ENCODE measurements at regions not wholly inside any gene's neighbourhood (a gene's known extent, or its start where the extent isn't known, plus 50 kb on each side); places are given as distances from the start of the nearest gene placed in this dataset.
"Not testable (repeated sequence)": the region's sequence is repeated elsewhere in the genome, so short reads cannot be mapped to it uniquely, and the experiment has no call there.

DNA sequence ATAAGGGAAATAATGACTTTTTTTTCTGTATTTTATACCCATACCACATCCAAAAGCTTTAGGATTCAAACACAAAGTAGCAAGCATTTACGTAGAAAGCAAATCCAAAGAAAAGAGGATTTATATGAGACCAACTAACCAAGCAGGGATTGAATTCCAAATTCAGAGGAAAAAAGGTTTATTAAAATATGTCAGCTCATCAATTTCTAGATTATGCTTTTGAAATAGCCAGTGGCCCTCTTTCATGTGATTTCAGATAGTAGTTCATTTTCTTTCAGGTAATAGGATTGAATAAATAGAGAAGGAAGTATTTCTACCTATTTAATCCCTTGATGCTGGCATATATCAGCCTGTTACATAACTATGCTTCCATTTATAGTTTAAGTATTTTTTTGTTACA, 1392.7 kb downstream of the KHDRBS2 start:
- H3K18ac ChIP-seq (ENCODE audit: extremely low read depth, low read length); H2AK5ac ChIP-seq (ENCODE audit: low read depth, low read length); H3K23ac ChIP-seq (ENCODE audit: insufficient read length); H3K23me2 ChIP-seq (ENCODE audit: low read depth, low read length); H2BK120ac ChIP-seq (replicated peaks; ENCODE audit: low read depth, low read length); H3K36me3 ChIP-seq (ENCODE audit: control insufficient read depth in 2 of 4, insufficient read depth in 4 of 4, low read length in 3 of 4); H2BK20ac ChIP-seq (ENCODE audit: low read length); DNase-seq (ENCODE audit: low read depth in 1 of 2, low spot score in 2 of 2); H3K4me2 ChIP-seq (ENCODE audit: insufficient read depth in 1 of 2, low read depth in 2 of 2, low read length in 2 of 2); H3K27me3 ChIP-seq (replicated peaks in 1 of 4; ENCODE audit: control insufficient read depth in 3 of 4, extremely low read depth in 1 of 4, insufficient read depth in 3 of 4, low read length in 3 of 4); H2AFZ ChIP-seq (ENCODE audit: low read length); H2BK5ac ChIP-seq (ENCODE audit: low read depth, low read length); H3K9me3 ChIP-seq (ENCODE audit: insufficient read depth in 2 of 2, low read depth in 1 of 2, low read length in 1 of 2); FAIRE-seq; H4K91ac ChIP-seq (replicated peaks; ENCODE audit: insufficient read length, low read length); H3K4ac ChIP-seq (replicated peaks; ENCODE audit: insufficient read length, low read depth, low read length); H3K56ac ChIP-seq (replicated peaks; ENCODE audit: insufficient read length, low read depth, low read length); H3K4me1 ChIP-seq (replicated peaks in 1 of 4; ENCODE audit: control insufficient read depth in 3 of 4, insufficient read depth in 4 of 4, low read length in 3 of 4); H2BK12ac ChIP-seq (ENCODE audit: low read depth, low read length); H3K79me1 ChIP-seq (ENCODE audit: low read depth, low read length); CTCF ChIA-PET (ENCODE audit: partially characterized antibody); H4K20me1 ChIP-seq (replicated peaks in 1 of 2; ENCODE audit: control insufficient read depth in 1 of 2, insufficient read depth in 2 of 2, low read length in 2 of 2); H3K14ac ChIP-seq (ENCODE audit: insufficient read length); H3K9ac ChIP-seq (replicated peaks in 1 of 4; ENCODE audit: extremely low read depth in 1 of 4, low read depth in 3 of 4, low read length in 3 of 4); H2BK15ac ChIP-seq (ENCODE audit: low read length); H3K27ac ChIP-seq (ENCODE audit: low read depth, low read length); POLR2A ChIA-PET (ENCODE audit: partially characterized antibody); H4K5ac ChIP-seq (ENCODE audit: insufficient read length, low read depth, low read length); H4K8ac ChIP-seq (ENCODE audit: extremely low read depth, insufficient read depth, low read length); H3K79me2 ChIP-seq (ENCODE audit: control insufficient read depth in 1 of 2, insufficient read depth in 2 of 2, low read length in 2 of 2); H3K4me3 ChIP-seq (ENCODE audit: extremely low read depth in 1 of 4, insufficient read depth in 2 of 4, low read depth in 3 of 4, low read length in 4 of 4): not testable (repeated sequence)
- 94% methylated on average over 1 of the region's 1 CpG; no CpG with 5 or more reads in 1 of the 2 experiments for WGBS, 2 experiments (ENCODE audit: extremely low coverage in 1 of 2, insufficient coverage in 1 of 2, insufficient read length in 1 of 2, insufficient replicate concordance in 2 of 2, low coverage in 1 of 2, low lambda C conversion rate in 2 of 2, missing lambda C conversion rate in 1 of 2)

All from H1 (cell line).